IPS DF 4.7 (cell line): ENCODE measurements at regions not wholly inside any gene's neighbourhood (a gene's known extent, or its start where the extent isn't known, plus 50 kb on each side); places are given as distances from the start of the nearest gene placed in this dataset.

Experiments used
- DNase-seq: peaks from one replicate; pipeline ENCODE4 v3.0.0-alpha.2; 2013; ENCODE audit warnings: low spot score; ENCODE audit errors: extremely low read depth

- DNase-seq, result no peak
These were observed 139.8 kb upstream of the HNMT start for GRCh38 chr2:137824501-137824900.

DNA sequence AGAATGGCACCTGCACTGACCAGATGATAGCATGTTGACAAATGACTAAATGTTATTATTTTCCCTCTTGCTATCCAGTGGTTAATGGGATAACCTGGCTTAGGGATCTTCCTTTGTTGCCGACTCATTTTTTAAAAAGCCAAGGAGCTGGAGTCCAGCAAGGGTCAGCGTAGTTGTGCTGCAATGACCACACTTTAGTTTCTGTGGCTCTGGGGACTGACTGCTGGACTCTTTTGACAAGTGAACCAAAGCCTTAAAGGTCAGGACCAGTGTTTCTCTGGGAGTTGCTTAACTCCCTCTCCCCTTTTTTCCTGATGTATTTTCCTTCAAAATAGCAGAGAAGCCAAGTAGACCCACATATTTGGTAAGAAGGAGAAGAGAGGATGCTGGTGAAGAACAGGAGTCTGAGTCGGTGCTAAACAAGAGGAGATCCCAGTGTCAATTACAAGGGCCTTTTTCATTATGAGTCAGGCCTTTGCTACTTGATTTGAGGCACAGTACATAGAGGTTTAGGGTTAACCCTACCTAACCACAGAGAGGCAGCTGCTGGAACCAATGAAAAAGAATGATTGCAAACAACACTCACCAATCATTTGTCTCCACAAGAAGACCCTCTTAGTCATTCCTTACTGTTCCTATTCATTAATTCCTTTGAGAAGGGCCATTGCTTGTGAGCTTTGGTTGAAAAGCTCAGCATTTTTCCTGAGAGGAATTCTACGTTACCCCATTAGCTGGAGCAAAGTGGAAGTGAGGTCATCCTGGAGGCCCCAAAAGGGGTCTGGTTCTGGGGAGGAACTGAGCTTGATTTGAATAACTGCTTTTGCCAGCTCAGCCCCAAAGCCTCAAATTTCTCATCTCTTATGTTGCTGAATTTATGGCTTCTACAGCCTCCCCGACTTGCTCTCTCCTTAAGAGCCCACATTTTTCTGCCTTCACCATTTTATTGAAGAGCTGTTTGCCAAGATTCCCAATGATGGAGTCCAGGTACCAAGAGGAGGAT is 137.6 kb upstream of the HNMT start:
- no peak for DNase-seq

- no peak for DNase-seq
These were observed 135.6 kb upstream of the HNMT start for GRCh38 chr2:137828624-137829023.

GRCh38 chr2:137829251-137829650 is 135.0 kb upstream of the HNMT start:
- no peak for DNase-seq

- no peak for DNase-seq
These were observed 129.4 kb upstream of the HNMT start for GRCh38 chr2:137834760-137835379.

DNA sequence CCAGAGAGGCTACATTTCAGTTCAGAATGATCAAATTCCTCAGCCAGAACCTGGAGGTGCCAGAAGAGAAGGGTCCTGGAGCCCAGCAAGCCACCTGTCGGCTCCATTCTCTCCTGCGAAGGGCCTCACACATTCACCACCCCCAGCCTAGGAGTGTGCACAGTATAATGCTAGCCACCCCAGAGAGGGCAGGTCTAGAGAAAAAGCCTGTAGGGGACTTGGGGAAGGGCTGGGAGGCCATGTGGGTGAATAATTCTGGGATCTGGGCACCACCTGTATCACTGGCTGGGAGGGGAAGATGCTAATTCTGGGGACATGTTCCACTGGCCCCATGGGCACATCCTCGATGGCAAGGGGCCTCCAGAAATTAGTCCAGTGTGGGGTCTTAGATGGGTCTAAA is 127.6 kb upstream of the HNMT start:
- no peak for DNase-seq

DNA sequence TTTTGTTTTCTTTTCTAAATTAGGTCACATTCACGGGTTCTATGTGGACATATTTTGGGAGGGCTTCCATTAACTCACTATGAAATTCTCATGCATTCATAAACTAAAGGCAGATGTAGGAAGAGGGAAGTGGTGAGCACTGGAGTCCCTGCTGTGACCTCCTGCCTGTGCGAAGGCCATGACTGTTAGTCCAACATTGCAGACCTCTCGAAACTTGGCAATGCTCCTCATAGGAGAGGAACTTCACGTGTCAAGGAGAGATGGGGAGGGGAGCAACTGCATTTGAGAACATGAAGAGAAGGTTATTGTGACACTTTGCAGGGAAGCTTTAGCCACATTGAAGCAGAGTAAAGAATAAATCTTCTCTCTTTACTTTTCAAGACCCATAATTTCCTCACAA is 126.4 kb upstream of the HNMT start:
- DNase-seq, result no peak

GRCh38 chr2:137838255-137839092 is 125.8 kb upstream of the HNMT start:
- no peak for DNase-seq

DNA sequence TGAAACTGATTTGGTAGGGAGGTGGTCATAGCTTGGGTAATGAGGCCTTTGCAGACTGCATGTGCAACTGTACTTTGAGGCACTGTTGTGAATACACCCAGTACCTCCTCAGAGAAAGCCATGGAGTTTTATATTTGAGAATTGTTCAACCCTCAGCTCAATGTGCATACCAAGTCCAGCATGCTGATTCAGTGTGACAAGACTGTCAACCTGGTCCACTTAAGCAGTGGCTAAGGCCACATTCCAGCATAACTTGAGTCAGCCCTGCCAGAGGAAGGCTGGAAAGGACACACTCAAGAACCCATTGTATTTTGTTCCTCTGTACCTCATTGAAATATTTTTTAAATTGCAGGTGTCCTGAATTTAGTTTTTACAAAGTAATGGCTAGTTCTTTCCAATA is 121.8 kb upstream of the HNMT start:
- no peak for DNase-seq

GRCh38 chr2:137842952-137843351 is 121.3 kb upstream of the HNMT start:
- no peak for DNase-seq

DNA sequence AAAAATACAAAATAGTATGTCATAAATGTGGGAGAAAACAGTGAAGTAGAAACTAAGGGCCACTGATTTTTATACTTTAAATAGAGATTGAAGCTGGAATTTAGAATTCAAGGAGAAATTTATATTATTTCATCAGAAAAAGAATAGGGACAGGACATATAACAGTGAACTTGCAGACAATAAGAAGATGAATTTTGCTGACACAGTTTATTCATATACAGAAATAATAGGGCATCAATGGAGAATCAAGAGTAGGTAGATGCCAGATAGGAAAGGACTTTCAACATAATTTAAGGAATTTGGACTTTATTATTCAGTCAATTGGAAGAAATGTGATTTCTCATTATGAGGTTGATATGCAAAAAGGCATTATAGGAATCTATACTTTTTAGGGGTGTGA is 118.9 kb upstream of the HNMT start:
- no peak for DNase-seq

DNA sequence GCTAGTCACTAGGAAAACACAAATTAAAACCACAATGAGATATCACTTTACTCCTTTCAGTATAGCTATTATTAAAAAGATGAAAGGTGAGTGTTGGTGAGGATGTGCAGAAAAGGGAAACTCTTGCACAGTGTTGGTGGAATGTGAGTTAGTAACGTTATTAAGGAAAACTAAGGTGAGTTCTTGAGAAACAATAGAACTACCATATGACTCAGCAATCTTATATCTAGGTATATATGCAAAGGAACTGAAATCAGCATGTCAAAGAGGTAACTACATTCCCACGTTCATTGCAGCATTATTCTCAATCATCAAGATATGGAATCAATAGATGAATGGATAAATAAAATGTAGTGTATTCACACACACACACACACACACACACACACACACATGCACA is 117.3 kb upstream of the HNMT start:
- DNase-seq, result no peak

DNA sequence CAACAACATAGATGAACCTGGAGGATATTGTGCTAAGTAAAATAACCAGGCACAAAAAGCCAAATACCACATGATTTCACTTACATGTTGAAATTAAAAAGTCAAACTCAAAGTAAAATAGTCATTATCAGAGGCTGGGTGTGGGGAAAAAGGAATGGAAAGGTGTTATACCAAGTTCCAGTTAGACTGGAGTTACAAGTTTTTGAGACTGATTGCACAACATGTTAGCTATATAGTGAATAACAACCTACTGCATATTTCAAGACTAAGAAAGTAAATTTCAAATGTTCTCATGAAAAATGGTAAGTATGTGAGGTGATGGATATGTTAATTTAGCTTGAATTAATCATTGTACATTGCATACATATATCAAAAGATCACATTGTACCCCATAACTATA is 116.8 kb upstream of the HNMT start:
- DNase-seq, result no peak

- no peak for DNase-seq
These were observed 106.4 kb upstream of the HNMT start for GRCh38 chr2:137857881-137858280.

DNA sequence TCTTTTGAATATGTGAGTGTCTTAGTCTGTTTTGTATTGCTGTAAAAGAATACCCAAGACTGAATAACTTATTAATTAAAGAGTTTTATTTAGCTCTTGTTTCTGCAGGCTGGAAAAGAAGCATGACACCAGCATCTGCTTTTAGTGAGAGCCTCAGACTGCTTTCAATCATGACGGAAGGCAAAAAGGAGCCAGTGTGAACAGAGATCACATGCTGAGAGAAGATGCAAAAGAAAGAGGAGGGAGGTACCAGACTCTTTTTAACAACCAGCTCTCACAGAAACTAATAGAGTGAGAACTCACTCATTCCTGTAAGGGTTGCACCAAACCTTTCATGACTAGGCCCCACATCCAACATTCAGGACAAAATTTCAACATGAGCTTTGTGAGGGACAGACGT is 101.6 kb upstream of the HNMT start:
- no peak for DNase-seq

- no peak for DNase-seq
These were observed 98.2 kb upstream of the HNMT start for GRCh38 chr2:137865954-137866540.

DNA sequence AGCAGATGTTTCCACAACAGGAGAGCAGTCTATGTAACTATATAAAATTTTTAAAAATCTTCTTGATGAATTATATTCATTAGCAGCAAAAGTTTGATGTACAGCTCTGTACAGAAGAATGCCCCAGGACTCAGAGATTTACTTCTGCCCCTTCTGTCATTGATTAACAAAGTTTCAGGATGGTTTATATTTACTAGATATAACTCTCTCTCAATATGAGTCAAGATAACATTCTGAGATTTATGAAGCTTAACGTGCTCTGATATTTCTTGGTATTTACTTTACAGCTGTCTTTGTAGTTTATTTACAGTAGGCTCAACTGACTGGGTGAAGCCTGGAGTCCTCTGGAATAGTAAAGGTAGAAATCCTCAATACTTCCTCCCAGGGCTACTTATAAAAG is 93.6 kb upstream of the HNMT start:
- DNase-seq, result no peak

DNA sequence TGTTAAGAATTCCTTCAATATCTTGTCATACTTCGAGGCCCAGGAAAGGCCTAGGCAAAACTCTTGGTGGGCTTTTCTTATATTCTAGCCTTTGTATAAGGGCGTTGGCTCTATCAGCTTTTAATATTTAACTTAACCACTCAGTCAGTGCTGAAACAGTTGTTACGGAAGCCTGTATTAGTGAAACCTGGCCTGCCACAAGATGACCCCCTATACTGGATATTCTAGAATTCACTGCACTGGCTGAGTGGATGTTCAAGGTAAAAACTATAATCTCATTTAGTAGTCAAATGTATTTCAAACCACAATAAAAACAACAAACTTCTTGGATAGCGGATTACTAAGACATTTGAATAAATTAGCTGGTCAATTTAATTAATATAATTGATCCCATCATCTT is 91.7 kb upstream of the HNMT start:
- no peak for DNase-seq

- no peak for DNase-seq
These were observed 90.6 kb upstream of the HNMT start for GRCh38 chr2:137873536-137874244.

DNA sequence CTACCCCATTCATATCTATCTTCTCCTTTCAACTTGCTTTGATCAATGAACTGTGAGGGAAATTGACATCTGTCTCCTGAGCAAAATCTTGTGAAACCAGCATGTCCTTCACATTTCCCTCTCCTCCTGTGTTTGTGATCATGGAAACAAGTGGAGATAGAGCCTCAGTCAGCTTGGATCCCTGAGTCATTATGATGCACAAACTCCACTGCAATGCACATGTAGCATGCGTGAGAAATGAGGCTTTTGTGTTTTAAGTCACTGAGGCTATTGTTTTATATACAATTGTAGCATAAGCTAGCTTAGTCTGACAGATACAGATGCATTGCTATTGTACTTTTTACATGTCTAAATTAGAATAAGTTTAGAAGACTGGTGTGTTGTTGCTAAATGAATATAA is 85.2 kb upstream of the HNMT start:
- no peak for DNase-seq

GRCh38 chr2:137881711-137882110 is 82.6 kb upstream of the HNMT start:
- DNase-seq, result no peak
